NCI-H526 (cell line): ENCODE measurements at regions not wholly inside any gene's neighbourhood (a gene's known extent, or its start where the extent isn't known, plus 50 kb on each side); places are given as distances from the start of the nearest gene placed in this dataset.

Experiments used
- DNase-seq, 2 experiments: peaks; one replicate each; lab custom pipeline; 2025; lab: John Stamatoyannopoulos, UW

DNA sequence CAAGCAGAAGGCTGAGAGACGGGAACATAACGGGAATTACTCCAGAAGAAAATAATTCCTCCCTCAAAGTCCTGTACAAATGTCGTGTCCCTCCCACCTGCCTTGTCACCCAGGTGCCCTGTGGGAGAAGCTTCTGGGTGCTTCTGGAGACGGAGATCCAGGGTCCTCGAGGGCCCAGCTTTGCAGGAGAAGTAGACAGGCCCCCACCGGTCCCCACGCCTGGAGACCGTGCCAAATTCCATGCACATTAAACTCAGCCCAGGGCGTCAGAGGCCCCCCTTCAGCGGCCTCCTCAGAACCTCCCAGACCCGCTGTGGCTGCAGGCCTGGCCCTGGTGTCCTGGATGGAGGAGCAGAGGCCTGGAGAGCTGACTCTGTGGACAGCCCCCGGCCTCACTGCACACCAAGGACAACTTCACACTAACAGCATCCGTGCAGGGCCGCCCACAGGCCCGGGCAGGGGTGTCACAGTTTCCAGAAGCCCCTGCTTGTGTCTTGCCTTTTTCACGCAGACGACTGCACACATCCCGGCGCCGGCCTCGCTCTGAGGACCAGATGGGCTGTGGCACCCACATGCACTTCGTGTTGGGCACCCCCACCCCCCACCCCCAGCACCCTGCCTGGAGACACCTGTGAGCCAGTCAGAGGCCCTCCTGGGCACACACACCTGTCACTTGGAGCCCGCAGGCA lies 734.3 kb downstream of the BRD1 start:
- no peak for DNase-seq

DNA sequence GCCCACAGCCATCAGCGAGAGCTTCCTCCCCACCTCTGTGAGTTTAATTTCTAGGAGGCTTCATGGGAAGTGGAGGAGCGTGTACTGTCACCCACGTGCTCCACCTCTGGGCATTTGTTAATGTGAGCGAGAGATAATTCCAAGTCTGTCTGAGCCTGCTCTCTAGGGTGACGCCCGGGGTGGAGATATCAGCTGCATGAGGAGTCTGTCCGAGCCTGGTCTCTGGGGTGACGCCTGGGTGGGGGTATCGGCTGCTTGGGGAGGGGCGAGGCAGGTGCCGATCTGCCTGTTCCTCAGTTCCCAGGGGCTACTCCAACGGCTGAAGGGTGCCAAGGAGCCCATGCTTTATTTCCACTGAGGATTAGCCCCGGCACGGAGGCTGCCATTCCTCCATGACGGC lies 735.0 kb downstream of the BRD1 start:
- DNase-seq, result no peak

DNA sequence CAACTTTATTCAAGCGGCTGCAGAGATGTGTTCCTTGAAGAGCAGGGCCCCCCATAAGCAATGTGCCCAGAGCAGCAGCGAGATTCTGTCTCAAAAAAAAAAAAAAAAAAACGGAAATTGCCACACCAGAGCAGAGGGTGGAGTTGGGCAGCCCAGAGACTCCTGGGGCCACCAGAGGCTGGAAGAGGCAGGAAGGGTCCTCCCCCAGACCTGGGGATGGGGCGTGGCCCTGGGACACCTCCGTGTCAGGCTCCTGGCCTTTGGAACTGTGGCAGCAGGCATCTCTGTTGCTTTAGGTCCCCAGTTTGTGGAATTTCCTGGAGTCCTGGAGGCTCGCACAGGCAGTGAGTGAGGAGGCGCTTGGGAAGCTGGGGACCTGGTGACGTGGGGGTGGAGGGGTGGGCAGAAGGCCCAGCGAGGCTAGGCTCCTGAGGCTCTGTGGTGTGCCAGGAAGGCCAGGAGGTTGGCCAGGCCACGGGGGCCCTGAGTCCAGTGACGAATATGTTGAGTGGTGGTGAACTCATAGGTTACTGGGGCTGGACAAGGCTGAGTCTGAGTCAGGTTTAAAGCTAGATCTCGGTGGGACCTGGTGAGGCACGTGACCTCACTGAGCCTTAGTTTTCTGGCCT lies 735.6 kb downstream of the BRD1 start:
- no peak for DNase-seq

DNA sequence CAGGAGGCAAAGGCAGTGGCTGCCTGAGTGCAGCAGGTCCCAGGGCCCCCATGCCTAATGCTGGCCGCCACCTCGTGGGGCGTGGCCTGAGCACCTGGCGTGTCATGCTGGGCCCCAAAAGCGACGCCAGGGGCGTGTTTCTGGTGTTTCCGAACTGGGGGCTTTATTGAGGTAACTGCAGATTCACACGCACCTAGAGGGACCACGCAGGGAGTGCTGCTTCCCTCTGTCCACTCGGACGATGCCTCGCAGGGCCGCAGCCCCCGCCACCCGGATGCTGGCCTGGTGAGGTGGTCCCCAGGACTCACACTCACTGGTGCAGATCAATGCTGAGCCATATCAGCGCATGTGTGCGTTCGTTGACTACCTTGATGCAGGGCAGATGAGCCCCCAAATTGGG lies 736.2 kb downstream of the BRD1 start:
- DNase-seq, result no peak

DNA sequence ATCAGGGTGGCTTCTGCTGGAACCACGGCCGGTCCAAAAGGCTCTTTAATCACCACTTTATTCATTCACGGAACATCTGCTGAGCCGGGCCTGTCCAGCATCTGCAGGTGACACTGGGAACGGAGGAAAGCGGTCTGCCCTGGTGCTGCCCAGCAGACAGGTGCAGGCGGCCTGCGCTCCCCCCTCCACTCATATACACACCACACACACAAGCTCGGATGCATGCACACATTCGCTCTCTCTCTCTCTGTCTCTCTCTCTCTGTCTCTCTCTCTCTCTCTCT lies 736.9 kb downstream of the BRD1 start:
- DNase-seq, result no peak

DNA sequence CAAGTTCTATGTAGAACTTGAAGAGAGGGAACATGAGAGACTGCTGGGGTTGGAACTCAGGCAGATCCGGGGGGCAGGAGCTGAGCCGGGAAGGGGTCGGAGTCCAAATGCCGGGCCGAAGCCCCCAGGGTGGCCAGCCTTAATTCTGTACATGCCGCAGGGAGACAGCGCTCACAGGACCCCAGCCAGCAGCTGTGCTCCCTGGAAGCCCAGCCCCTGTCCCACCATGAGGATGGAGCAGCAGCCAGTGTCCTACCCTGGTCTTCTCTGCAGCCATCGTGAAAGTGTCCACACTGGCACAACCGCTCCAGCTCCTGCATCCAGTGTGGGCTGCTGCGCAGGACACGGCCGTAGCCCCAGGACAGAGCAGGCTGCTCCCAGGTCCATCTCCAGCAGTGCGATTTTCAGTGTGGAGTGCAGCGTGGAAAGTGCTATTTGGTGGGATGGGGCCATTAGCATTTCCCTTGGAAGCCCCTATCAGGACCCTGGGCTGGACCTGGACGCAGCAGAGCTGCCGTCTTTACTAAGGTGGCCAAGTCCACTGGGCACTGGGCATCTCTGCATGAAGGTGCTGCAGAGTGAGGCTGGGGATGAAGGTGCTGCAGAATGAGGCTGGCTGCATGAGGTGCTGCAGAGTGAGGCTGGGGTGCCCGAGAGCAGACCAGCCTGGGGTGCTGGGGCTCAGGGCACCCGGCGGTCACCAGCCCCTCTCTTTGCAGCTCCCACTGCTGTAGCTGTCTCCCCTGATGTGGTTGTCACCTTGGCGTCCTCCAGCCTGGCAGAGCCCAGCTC lies 737.4 kb downstream of the BRD1 start:
- DNase-seq, result no peak

DNA sequence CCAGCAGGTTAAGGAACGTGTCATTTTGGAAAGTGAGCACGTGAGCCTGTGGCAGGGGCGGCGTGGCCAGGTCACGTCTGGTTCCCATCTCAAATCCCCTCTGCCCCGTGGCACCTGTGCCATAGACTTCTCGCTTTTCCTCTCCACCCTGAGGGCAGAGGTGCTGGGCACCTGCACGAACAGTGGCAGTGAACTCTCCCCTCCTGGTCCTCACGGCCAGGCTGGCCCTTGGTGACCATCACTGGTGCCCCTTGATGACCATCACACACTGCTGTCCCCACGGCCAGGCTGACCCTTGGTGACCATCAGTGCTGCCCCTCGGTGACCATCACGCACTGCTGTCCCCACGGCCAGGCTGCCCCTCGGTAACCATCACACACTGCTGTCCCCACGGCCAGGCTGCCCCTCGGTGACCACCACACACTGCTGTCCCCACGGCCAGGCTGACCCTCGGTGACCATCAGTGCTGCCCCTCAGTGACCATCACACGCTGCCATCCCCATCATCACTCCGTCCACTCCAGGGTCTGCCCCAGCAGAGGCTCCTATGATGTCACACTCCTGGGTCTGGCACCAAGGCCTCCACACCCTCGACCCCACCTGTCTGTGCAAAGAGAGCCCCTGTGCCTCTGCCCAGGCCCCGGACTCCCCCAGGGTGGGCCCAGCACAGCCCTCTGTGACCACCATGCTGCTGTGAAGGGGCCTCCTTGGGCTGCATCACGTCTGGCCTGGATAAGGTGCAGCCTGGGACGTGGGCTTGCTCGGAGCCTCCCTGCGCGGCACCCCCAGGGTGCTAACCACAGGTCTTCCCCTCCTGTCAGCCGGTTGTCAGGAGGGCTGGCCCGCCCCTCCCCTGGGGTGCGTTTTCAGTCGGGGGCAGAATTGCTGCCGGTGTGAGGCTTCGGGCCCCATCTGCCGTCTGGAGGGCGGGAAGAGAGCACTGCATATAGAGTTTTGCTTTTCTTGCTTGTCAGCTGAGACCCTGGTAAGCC lies 738.6 kb downstream of the BRD1 start:
- DNase-seq, result no peak

DNA sequence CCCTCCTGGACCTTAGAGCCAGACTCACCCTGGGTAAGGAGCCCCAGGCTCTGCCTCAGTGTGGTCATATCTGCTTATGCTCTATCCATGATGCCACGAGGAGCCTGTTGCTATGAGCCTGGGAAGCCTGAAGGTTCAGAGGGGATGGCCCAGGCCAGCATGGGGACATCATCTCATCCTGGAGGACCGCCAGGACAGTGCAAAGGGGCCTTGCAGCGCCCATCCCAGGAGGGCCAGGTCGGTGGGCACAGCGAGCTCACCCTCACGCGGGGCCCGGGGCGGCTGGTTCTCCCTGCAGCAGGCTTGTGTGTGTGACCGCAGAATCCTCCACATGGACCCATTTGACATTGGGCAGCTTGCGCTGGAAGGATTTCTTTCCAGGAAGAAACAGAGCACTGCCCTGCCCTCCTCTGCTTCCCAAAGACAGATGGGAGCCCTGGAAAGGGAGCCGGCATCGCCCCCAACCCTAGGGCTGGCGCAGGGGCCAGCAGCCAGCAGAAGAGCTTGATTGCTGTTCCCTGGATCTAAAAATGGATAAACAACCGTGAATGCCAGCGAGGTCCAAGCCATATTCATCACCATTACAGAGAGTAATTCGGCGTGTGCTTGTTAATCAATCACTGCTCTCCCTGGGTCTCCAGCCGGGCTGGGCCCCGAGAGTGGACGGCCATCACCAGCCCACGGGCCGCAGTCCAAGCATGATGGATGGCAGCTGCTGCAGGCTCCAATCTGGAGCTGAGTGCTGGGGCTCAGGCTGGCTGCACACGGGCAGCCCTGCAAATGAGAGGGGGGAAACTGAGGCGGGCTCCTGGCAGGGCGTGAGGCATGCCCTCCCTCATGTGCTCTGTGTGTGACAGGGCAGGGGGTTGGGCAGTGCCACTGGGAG lies 739.7 kb downstream of the BRD1 start:
- DNase-seq, result no peak

DNA sequence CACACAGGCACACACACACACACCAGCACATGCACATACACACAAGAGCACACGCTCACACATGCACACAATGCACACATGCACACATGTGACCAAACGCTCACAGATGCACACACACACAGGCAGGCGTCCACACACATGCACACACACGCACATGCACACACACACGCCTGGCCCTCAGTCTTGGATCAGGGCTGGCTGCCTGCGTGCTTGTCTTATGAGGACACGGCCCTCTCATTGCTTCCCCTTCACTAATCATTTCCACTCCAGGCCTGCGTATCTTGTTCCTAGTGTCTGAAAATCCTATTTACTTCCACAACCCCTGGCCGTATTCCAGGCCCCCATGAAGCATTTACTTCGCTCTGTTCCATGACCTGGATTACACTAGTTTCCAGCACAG lies 740.5 kb downstream of the BRD1 start:
- no peak for DNase-seq

DNA sequence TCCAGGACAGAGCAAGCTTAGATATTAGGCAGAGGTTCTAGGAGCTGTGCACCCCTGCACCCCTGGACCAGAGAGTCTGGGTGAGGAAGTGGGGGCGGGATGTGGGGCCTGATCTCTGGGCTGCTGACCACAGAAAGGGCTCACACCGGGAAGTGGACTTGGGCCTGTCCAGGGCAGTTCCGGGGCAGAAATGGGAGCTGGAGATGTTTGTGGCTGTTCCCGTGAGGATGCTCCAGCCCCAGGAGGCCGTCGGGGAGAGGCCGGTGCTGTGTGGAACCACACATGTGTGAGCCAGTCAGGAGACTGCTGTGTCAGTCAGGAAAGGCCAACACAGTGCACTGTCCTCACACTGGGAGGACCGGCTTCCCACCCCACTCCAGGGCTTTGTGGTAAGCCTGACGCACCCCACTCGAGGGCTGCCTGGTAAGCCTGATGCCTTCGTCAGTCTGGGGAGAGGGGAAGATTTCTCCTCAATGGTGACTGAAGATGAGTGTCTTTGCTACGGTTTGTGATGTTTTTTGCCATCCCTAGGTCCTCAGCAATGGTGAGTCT lies 741.0 kb downstream of the BRD1 start:
- no peak for DNase-seq

DNA sequence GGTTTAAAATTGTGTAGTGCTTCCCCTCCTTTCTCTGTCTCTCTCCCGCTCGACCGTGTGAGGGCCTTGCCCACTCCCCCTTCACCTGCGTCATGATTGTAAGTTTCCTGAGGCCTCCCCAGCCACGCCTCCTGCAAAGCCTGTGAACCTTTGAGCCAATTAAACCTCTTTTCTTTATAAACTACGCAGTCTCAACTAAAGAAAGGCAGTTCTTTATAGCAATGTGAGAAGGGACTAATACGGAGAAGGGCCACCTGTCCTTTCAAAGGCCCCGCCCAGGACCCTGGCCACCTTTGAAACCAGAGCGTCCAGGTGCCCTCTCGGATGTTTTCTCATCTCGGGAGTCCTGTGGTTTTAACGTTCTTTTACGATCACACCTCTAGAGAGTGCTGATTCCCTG lies 741.5 kb downstream of the BRD1 start:
- no peak for DNase-seq

DNA sequence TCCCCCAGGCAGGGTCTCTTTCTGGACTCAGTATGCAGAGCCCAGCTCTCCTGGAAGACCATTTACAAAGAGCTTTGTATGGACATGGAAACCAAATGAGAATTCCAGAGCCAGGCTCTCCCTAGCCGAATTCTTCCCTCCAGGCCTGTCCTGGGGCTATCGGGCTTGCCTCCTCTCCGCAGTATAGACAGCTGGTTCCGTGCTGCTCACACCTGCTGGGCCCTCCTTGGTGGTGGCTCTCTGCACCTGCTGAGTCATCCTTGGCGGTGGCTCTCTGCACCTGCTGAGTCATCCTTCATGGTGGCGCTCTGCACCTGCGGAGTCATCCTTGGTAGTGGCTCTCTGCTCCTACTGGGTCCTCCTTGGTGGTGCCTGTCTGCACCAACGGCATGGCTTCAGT lies 743.5 kb downstream of the BRD1 start:
- peak in 1 of 2 experiments; percentile 32 for DNase-seq

DNA sequence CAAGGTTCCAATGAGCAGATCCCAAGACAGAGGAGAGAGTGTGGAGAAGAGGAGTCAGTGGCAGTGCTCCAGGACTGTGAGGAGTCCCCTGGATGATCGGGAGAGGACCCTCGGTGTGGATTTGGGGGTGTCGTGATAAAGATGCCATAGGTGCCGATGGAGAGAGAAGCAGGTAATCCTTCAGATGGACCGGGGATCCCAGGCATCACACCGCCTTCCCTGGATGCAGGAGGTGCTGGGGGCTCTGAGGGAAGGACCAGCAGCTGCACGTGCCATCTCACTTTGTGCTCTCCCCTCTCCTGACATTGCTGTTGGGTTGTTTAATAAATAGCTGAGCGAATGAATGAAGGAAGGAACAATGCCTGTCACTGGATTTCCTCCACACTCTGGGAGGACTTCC lies 744.1 kb downstream of the BRD1 start:
- no peak for DNase-seq

DNA sequence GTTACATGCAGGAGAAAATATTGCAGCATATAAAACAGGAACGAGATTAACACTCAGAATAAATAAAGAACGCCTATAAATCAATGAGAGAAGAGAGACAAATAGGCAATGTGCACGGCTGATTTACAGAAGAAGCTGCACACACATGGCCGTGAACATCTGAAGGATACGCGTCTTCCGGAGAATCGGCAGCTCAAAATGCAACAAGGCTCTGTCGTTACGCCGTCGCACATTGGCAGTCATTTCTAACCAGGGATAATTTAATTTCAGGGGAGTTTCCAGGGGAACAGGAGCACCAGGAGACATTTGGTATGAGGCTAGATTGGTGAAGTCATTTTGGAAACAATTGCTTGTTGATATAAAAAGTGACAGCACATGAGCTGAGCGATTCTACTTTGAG lies 745.2 kb downstream of the BRD1 start:
- no peak for DNase-seq

DNA sequence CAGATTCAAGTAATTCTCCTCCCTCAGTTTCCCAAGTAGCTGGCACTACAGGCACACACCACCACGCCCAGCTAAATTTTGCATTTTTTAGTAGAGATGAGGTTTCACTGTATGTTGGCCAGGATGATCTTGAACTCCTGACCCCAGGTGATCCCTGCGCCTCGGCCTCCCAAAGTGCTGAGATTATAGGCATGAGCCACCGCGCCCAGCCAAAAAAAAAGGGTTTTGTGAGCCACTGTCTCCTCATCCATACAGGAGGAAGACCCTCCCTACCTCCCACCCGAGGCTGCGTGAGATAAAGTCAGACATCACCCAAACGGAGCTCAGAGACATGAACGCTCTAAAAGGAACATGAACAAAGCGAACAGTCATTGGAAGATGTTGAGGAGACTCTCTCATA lies 745.7 kb downstream of the BRD1 start:
- no peak for DNase-seq

DNA sequence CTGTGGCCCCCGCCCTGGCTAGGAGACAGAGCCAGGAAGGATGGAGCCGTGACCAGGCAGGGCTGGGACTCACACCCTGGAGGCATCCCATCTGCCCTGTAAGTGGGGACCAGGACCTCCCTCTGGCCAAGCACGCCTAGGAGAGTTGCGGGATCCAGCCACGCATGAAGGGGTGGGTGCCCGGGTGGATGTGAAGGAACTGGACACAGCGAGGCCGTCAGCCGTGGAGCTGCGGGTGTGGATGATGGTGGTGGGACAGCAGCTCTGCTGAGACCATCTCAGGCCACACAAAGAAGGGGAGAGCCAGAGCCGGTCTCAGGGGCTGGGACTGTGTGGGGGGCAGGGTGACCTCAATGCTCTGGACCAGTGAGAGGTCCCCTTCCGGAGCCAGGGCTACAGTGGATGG lies 746.4 kb downstream of the BRD1 start:
- DNase-seq, result no peak

DNA sequence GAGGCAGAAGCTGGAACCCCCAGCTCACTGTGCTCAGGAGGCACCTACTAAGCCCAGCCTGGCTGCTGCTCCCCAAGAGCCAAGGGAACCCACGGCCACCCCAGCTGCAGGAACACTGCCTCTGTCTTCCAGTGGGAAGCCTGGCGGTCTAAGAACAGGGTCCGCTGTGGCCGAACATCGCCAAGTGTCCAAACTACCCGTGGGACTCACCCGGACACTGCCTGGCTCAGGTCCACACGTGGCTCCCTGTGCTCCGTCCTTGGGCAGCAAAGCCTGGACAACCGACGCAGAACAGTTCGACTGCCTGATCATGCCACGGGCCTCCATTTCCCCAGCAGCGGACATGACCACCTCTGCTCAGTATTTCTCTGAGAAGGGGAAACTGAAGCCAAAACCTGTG lies 747.0 kb downstream of the BRD1 start:
- no peak for DNase-seq

DNA sequence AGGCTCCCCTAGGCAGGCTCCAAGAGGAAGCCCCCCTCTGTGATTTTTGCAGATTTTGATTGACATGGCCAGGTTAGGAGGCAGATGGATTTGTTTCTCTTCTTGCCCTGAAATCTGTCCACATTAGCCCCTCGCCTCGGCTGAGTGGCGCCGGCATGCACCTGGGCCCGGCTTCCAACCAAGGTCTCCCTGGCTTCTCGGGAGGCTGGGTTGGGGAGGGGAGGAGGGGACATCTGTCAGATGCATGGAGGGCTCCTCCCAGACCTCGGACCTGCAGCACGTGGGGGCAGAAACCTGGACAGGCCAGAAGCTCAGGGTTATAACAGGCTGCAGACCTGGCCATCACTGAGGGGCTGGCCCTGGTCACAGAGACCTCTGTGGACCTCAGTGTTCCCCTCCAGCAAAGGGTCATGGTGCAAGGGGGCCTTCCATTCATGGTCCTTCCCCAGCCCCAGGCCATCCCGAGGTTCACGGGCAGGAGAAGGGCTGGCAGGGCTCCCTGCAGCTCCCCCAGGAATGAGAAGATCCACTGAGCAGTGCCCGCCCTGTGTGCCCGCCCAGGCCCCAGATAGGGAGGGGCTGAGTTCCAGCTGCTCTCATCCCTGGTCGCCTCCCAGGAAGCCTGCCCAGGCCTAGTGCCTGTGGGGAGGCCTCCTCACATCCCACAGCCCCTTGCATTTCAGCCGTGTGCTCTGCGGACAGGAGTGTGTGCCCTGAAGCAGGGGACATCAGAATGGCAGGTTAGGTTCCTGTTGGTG lies 747.8 kb downstream of the BRD1 start:
- DNase-seq, result no peak

DNA sequence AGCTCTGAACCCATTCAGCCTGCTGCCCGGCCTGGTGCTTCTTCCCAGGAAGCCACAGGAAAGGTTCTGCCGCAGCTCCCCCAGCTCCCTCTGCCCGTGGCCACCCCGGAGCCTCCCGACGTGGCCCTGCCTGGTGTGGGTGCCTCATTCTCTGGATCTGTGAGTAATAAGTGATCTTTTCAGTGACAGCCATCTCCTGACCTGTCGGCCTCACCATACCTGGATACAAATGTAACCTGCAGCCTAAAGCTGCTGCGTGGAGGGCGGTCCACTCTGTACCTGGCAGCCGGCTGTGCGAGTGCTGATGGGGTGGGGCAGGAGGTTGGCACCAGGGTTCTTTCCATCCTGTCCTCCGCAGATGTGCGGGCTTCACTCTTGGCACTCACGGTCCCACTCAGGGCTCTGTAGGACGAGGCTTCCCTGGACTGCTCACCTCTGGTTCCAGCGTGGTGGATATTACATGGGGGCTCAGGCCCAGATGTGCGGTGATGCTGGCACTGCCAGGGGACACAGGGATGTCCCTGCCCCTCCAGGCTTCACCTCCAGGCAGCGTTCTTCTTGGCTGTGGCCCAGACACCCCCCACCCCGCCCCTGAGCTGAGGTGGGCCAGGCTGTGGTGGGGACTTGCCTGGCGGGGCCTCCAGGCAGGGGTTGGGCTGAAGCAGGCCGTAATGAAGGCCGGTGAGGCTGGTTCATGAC lies 748.5 kb downstream of the BRD1 start:
- DNase-seq, result no peak
